ENCODE measurements at regions not wholly inside any gene's neighbourhood (a gene's known extent, or its start where the extent isn't known, plus 50 kb on each side); places are given as distances from the start of the nearest gene placed in this dataset.

GRCh38 chr5:103336941-103337340 lies 78.4 kb downstream of the MACIR start:
- DNase-seq: no peak

- no peak for DNase-seq
These were observed 74.8 kb downstream of the MACIR start for GRCh38 chr5:103333376-103333775.

- DNase-seq: no peak
These were observed 72.3 kb downstream of the MACIR start for GRCh38 chr5:103330875-103331274.

All from NCI-H2081 (cell line).